ENCODE measurements at regions not wholly inside any gene's neighbourhood (a gene's known extent, or its start where the extent isn't known, plus 50 kb on each side); places are given as distances from the start of the nearest gene placed in this dataset.

- Histone ChIP-seq H3K36me3 (ENCODE audit: control insufficient read depth, insufficient read depth, low read length) (peaks cover 3% of the 10 kb centered on the region; the same call in 1 of the 3 replicates), H2AFZ (ENCODE audit: low read depth, low read length) (no peak overlapping the region), H3K9me1 (ENCODE audit: control insufficient read depth, insufficient read depth, low read length) (no peaks in the 10 kb centered on the region), H3K9ac (ENCODE audit: insufficient read depth in 1 of 2, low read depth in 2 of 2, low read length in 2 of 2) (no peak overlapping the region), H3K27ac (ENCODE audit: extremely low read depth, low read depth, low read length) (no peak overlapping the region), H3K4me1 (replicated peaks in 1 of 2; ENCODE audit: control insufficient read depth in 2 of 2, insufficient read depth in 2 of 2, low read length in 2 of 2) (no peaks in the 10 kb centered on the region), H4K20me1 (replicated peaks; ENCODE audit: control insufficient read depth, insufficient read depth, low read length) (no peaks in the 10 kb centered on the region), H3K79me2 (ENCODE audit: control insufficient read depth, insufficient read depth, low read length) (no peaks in the 10 kb centered on the region), H3K4me2 (ENCODE audit: insufficient read depth, low read length) (no peak overlapping the region), H3K27me3 (ENCODE audit: control insufficient read depth in 2 of 2, insufficient read depth in 2 of 2, low read length in 2 of 2) (no peaks in the 10 kb centered on the region), H3K4me3 (no peak overlapping the region), H3K9me3 (replicated peaks; ENCODE audit: control insufficient read depth, insufficient read depth, low read depth, low read length) (no peaks in the 10 kb centered on the region)
- in situ Hi-C loops (cut with MboI): no loop called here
- ChIA-PET CTCF (ENCODE audit: low intra/inter-chr PET ratio) (no interaction called here), POLR2A (no interaction called here)
- no peak for TF ChIP-seq SMARCC2 (IDR thresholded peaks at IDR 0.05; ENCODE audit: low read depth)
- no peak for TF ChIP-seq CREM (IDR thresholded peaks at IDR 0.05; ENCODE audit: low read depth)
- no peak for TF ChIP-seq GTF2F1 (IDR thresholded peaks at IDR 0.05; ENCODE audit: low read depth, low read length)
- no peak for TF ChIP-seq ZFP36 (IDR thresholded peaks at IDR 0.05; ENCODE audit: low read depth, low read length, partially characterized antibody)
- TF ChIP-seq, protein P1, sequence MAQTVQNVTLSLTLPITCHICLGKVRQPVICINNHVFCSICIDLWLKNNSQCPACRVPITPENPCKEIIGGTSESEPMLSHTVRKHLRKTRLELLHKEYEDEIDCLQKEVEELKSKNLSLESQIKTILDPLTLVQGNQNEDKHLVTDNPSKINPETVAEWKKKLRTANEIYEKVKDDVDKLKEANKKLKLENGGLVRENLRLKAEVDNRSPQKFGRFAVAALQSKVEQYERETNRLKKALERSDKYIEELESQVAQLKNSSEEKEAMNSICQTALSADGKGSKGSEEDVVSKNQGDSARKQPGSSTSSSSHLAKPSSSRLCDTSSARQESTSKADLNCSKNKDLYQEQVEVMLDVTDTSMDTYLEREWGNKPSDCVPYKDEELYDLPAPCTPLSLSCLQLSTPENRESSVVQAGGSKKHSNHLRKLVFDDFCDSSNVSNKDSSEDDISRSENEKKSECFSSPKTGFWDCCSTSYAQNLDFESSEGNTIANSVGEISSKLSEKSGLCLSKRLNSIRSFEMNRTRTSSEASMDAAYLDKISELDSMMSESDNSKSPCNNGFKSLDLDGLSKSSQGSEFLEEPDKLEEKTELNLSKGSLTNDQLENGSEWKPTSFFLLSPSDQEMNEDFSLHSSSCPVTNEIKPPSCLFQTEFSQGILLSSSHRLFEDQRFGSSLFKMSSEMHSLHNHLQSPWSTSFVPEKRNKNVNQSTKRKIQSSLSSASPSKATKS (CRISPR knock-in tag; IDR thresholded peaks at IDR 0.05): no peak
- TF ChIP-seq BCL6 (CRISPR knock-in tag; IDR thresholded peaks at IDR 0.05): no peak
- intact Hi-C loops (cut with micrococcal nuclease): no loop called here
- no peak for FAIRE-seq
- no TSS peak for BruUV-seq (replicated peaks)
- ATAC-seq: no peak
- no peak for DNase-seq (ENCODE audit: extremely low read depth in 1 of 4, low spot score in 3 of 4)
These were observed 77.7 kb upstream of the KCNJ16 start for GRCh38 chr17:69997332-69997731.

Data from K562 (cell line).